Peyer's patch (tissue), 4 donors: ENCODE measurements at regions not wholly inside any gene's neighbourhood (a gene's known extent, or its start where the extent isn't known, plus 50 kb on each side); places are given as distances from the start of the nearest gene placed in this dataset.

Source experiments
- CTCF ChIP-seq, 6 experiments: fragments of 450-650 bp in 4 of 6; fragments of 200-600 bp in 2 of 6; sonication (generic) in 1 of 6; IDR thresholded peaks; one replicate each; pipeline ENCODE4 v1.5.1; 2017 to 2019; ENCODE audit warnings: antibody characterized with exemption in 6 of 6, mild to moderate bottlenecking in 3 of 6, moderate library complexity in 1 of 6
- POLR2A ChIP-seq, 2 donors: fragments of 450-650 bp; IDR thresholded peaks; one replicate each; pipeline ENCODE4 v1.5.1; 2017; ENCODE audit warnings: antibody characterized with exemption in 2 of 2, mild to moderate bottlenecking in 2 of 2, moderate library complexity in 2 of 2

- TF ChIP-seq POLR2A (IDR thresholded peaks at IDR 0.05) (no peak), CTCF (IDR thresholded peaks at IDR 0.05) (no peak)
Observed at GRCh38 chr18:73296686-73297085, 428.9 kb upstream of the NETO1 start.
